ENCODE measurements at regions not wholly inside any gene's neighbourhood (a gene's known extent, or its start where the extent isn't known, plus 50 kb on each side); places are given as distances from the start of the nearest gene placed in this dataset.

DNA sequence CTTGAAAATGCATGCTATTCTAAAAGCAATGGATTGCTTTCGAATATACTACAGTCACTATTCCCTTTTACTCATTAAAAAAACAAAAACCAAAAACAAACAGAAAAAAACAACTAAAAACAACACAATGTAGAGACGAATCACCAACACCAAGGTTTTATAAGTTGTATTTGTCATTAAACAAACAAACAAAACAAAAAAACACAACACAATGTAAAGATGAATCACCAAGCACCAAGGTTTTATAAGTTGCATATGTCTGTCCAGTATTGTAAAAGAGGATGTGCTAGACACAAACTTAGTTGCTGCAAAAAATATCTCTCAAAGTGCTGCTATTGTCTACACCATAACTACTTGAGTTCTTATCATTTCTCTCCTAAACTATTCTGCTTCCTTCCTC lies 1269.2 kb downstream of the EFNA5 start:
- TF ChIP-seq, protein P1, sequence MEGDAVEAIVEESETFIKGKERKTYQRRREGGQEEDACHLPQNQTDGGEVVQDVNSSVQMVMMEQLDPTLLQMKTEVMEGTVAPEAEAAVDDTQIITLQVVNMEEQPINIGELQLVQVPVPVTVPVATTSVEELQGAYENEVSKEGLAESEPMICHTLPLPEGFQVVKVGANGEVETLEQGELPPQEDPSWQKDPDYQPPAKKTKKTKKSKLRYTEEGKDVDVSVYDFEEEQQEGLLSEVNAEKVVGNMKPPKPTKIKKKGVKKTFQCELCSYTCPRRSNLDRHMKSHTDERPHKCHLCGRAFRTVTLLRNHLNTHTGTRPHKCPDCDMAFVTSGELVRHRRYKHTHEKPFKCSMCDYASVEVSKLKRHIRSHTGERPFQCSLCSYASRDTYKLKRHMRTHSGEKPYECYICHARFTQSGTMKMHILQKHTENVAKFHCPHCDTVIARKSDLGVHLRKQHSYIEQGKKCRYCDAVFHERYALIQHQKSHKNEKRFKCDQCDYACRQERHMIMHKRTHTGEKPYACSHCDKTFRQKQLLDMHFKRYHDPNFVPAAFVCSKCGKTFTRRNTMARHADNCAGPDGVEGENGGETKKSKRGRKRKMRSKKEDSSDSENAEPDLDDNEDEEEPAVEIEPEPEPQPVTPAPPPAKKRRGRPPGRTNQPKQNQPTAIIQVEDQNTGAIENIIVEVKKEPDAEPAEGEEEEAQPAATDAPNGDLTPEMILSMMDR (IDR thresholded peaks at IDR 0.05), result no peak
- TF ChIP-seq, protein P2, sequence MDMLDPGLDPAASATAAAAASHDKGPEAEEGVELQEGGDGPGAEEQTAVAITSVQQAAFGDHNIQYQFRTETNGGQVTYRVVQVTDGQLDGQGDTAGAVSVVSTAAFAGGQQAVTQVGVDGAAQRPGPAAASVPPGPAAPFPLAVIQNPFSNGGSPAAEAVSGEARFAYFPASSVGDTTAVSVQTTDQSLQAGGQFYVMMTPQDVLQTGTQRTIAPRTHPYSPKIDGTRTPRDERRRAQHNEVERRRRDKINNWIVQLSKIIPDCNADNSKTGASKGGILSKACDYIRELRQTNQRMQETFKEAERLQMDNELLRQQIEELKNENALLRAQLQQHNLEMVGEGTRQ (IDR thresholded peaks at IDR 0.05; ENCODE audit: borderline replicate concordance, low read depth, low read length), result no peak
